H1 (cell line): ENCODE measurements at regions not wholly inside any gene's neighbourhood (a gene's known extent, or its start where the extent isn't known, plus 50 kb on each side); places are given as distances from the start of the nearest gene placed in this dataset.

Source experiments
- CTCF ChIA-PET: fragments of 300-600 bp; sonication (Branson Sonifier 250); formaldehyde crosslinking; loops from one replicate; lab custom pipeline; 2021; ENCODE audit not compliant: partially characterized antibody; lab: Charles Lee
- POLR2A ChIA-PET: fragments of 300-600 bp; sonication (Branson Sonifier 250); formaldehyde crosslinking; loops from one replicate; lab custom pipeline; 2021; ENCODE audit warnings: inconsistent platforms; ENCODE audit not compliant: partially characterized antibody; lab: Charles Lee
- DNase-seq, 2 experiments: peaks; one replicate each; pipeline versions ENCODE4 v3.0.0 to v3.0.0-alpha.2; 2010 to 2022; ENCODE audit warnings: low spot score in 2 of 2, low read depth in 1 of 2, mixed read lengths in 1 of 2
- FAIRE-seq: peaks from 2 replicates; lab custom pipeline; 2011; peaks lifted over from hg19 to GRCh38; lab: Jason Lieb, UNC
- H2AFZ ChIP-seq: 2 replicates; pipeline ENCODE4 v1.8.1; 2012; ENCODE audit warnings: low read length, inconsistent platforms
- H2AK5ac ChIP-seq: 2 replicates; pipeline ENCODE4 v1.6.1; 2013; ENCODE audit warnings: low read depth, low read length
- H2BK120ac ChIP-seq: replicated peaks from 2 replicates; pipeline ENCODE3; 2013; ENCODE audit warnings: low read depth, low read length, inconsistent platforms
- H2BK12ac ChIP-seq: 2 replicates; pipeline ENCODE4 v1.6.1; 2013; ENCODE audit warnings: low read depth, low read length
- H2BK15ac ChIP-seq: 2 replicates; pipeline ENCODE4 v1.6.1; 2013; ENCODE audit warnings: low read length
- H2BK20ac ChIP-seq: 2 replicates; pipeline ENCODE4 v1.6.1; 2013; ENCODE audit warnings: low read length
- H2BK5ac ChIP-seq: 2 replicates; pipeline ENCODE4 v1.6.1; 2013; ENCODE audit warnings: low read depth, low read length
- H3K14ac ChIP-seq: 2 replicates; pipeline ENCODE4 v1.6.1; 2013; ENCODE audit warnings: inconsistent platforms; ENCODE audit not compliant: insufficient read length
- H3K18ac ChIP-seq: 2 replicates; pipeline ENCODE4 v1.6.1; 2013; ENCODE audit warnings: low read length; ENCODE audit errors: extremely low read depth
- H3K23ac ChIP-seq: 2 replicates; pipeline ENCODE4 v1.6.1; 2013; ENCODE audit warnings: inconsistent platforms; ENCODE audit not compliant: insufficient read length
- H3K23me2 ChIP-seq: 2 replicates; pipeline ENCODE4 v1.6.1; 2013; ENCODE audit warnings: low read depth, low read length
- H3K27ac ChIP-seq: 2 replicates; pipeline ENCODE4 v1.6.1; 2011; ENCODE audit warnings: low read depth, low read length, inconsistent platforms
- H3K27me3 ChIP-seq, 4 experiments: replicated peaks in 1 of 4; 1 replicate in 1 of 4; 2 replicates in 3 of 4; pipeline versions ENCODE4 v1.6.1 to v1.8.1; 2011 to 2013; ENCODE audit warnings: low read length in 3 of 4, mild to moderate bottlenecking in 3 of 4, inconsistent platforms in 2 of 4, mixed read lengths in 2 of 4, moderate library complexity in 1 of 4; ENCODE audit not compliant: control insufficient read depth in 3 of 4, insufficient read depth in 3 of 4; ENCODE audit errors: extremely low read depth in 1 of 4
- H3K36me3 ChIP-seq, 4 experiments: 2 replicates each; pipeline versions ENCODE4 v1.6.1 to v1.8.1; 2011 to 2013; ENCODE audit warnings: mild to moderate bottlenecking in 4 of 4, low read length in 3 of 4, moderate library complexity in 2 of 4, control low read depth in 1 of 4, inconsistent platforms in 1 of 4; ENCODE audit not compliant: insufficient read depth in 4 of 4, control insufficient read depth in 2 of 4
- H3K4ac ChIP-seq: replicated peaks from 2 replicates; pipeline ENCODE3; 2013; ENCODE audit warnings: low read length, low read depth, mixed read lengths, inconsistent platforms; ENCODE audit not compliant: insufficient read length
- H3K4me1 ChIP-seq, 4 experiments: replicated peaks in 1 of 4; 1 replicate in 1 of 4; 2 replicates in 3 of 4; pipeline versions ENCODE4 v1.6.1 to v1.8.1; 2011 to 2013; ENCODE audit warnings: low read length in 3 of 4, inconsistent platforms in 2 of 4, mixed read lengths in 1 of 4; ENCODE audit not compliant: insufficient read depth in 4 of 4, control insufficient read depth in 3 of 4
- H3K4me2 ChIP-seq, 2 experiments: 2 replicates each; pipeline versions ENCODE4 v1.6.1 to v1.8.1; 2011 to 2013; ENCODE audit warnings: low read depth in 2 of 2, low read length in 2 of 2, control low read depth in 1 of 2, inconsistent platforms in 1 of 2, mild to moderate bottlenecking in 1 of 2; ENCODE audit not compliant: insufficient read depth in 1 of 2
- H3K4me3 ChIP-seq, 4 experiments: fragments of 200-600, 300-600 bp in 1 of 4; sonication (generic), shearing (Covaris generic), sonication (Bioruptor Twin) in 1 of 4; 2 replicates each; pipeline versions ENCODE4 v1.5.1 to v1.8.1; 2011 to 2016; ENCODE audit warnings: low read length in 4 of 4, low read depth in 3 of 4, control low read depth in 2 of 4, inconsistent platforms in 2 of 4, mild to moderate bottlenecking in 2 of 4, mixed read lengths in 1 of 4, moderate library complexity in 1 of 4; ENCODE audit not compliant: insufficient read depth in 2 of 4; ENCODE audit errors: extremely low read depth in 1 of 4
- H3K56ac ChIP-seq: replicated peaks from 2 replicates; pipeline ENCODE3; 2013; ENCODE audit warnings: low read depth, mild to moderate bottlenecking, mixed read lengths, low read length, inconsistent platforms; ENCODE audit not compliant: insufficient read length
- H3K79me1 ChIP-seq: 2 replicates; pipeline ENCODE4 v1.6.1; 2013; ENCODE audit warnings: low read depth, low read length, control low read depth
- H3K79me2 ChIP-seq, 2 experiments: 2 replicates each; pipeline versions ENCODE4 v1.6.1 to v1.8.1; 2012 to 2013; ENCODE audit warnings: low read length in 2 of 2, mild to moderate bottlenecking in 2 of 2, inconsistent platforms in 1 of 2; ENCODE audit not compliant: insufficient read depth in 2 of 2, control insufficient read depth in 1 of 2
- H3K9ac ChIP-seq, 4 experiments: replicated peaks in 1 of 4; 1 replicate in 1 of 4; 2 replicates in 3 of 4; pipeline versions ENCODE4 v1.6.1 to v1.8.1; 2011 to 2013; ENCODE audit warnings: low read depth in 3 of 4, low read length in 3 of 4, control low read depth in 2 of 4, mild to moderate bottlenecking in 2 of 4, moderate library complexity in 2 of 4, inconsistent platforms in 1 of 4; ENCODE audit errors: extremely low read depth in 1 of 4
- H3K9me3 ChIP-seq, 2 experiments: 2 replicates each; pipeline versions ENCODE4 v1.6.1 to v1.8.1; 2012 to 2013; ENCODE audit warnings: mild to moderate bottlenecking in 2 of 2, moderate library complexity in 2 of 2, control low read depth in 1 of 2, inconsistent platforms in 1 of 2, low read depth in 1 of 2, low read length in 1 of 2, mixed read lengths in 1 of 2; ENCODE audit not compliant: insufficient read depth in 2 of 2
- H4K20me1 ChIP-seq, 2 experiments: replicated peaks in 1 of 2; 2 replicates each; pipeline versions ENCODE3 to v1.8.1; 2011 to 2013; ENCODE audit warnings: inconsistent platforms in 2 of 2, low read length in 2 of 2, mild to moderate bottlenecking in 1 of 2; ENCODE audit not compliant: insufficient read depth in 2 of 2, control insufficient read depth in 1 of 2
- H4K5ac ChIP-seq: 2 replicates; pipeline ENCODE4 v1.6.1; 2013; ENCODE audit warnings: low read length, low read depth, mixed read lengths, inconsistent platforms; ENCODE audit not compliant: insufficient read length
- H4K8ac ChIP-seq: 2 replicates; pipeline ENCODE4 v1.8.0; 2013; ENCODE audit warnings: mild to moderate bottlenecking, moderate library complexity, low read length, inconsistent platforms; ENCODE audit not compliant: insufficient read depth; ENCODE audit errors: extremely low read depth
- H4K91ac ChIP-seq: replicated peaks from 2 replicates; pipeline ENCODE3; 2013; ENCODE audit warnings: low read length, mixed read lengths, inconsistent platforms; ENCODE audit not compliant: insufficient read length
- ASH2L ChIP-seq: fragments of 200-600, 300-600 bp; sonication (generic); IDR thresholded peaks from one replicate; pipeline ENCODE4 v1.7.1; 2017; ENCODE audit warnings: low read length
- CTCF ChIP-seq, 3 experiments: IDR thresholded peaks; 1 replicate in 2 of 3; 2 replicates in 1 of 3; pipeline versions ENCODE4 v1.5.1 to v1.6.1; 2011; ENCODE audit warnings: low read length in 3 of 3, mild to moderate bottlenecking in 3 of 3, inconsistent platforms in 2 of 3, low read depth in 1 of 3, moderate library complexity in 1 of 3; ENCODE audit not compliant: insufficient read depth in 1 of 3; ENCODE audit errors: control extremely low read depth in 1 of 3
- EZH2 ChIP-seq: fragments of 200-600 bp; sonication (generic); IDR thresholded peaks from 2 replicates; pipeline ENCODE4 v1.7.1; 2012; ENCODE audit warnings: low read depth, mild to moderate bottlenecking, moderate library complexity, low read length, inconsistent platforms; ENCODE audit not compliant: severe bottlenecking
- FOSL1 ChIP-seq: IDR thresholded peaks from 2 replicates; pipeline ENCODE4 v1.6.1; 2011; ENCODE audit warnings: mild to moderate bottlenecking, low read depth, low read length, moderate library complexity; ENCODE audit not compliant: insufficient read depth
- JUND ChIP-seq: IDR thresholded peaks from 2 replicates; pipeline ENCODE4 v1.6.1; 2011; ENCODE audit warnings: mild to moderate bottlenecking, improper control_type of control experiment, low read length
- NANOG ChIP-seq: IDR thresholded peaks from 2 replicates; pipeline ENCODE4 v1.6.1; 2011; ENCODE audit warnings: low read length, low read depth, mild to moderate bottlenecking, inconsistent platforms; ENCODE audit not compliant: insufficient read depth, poor library complexity, severe bottlenecking
- POLR2A ChIP-seq, 2 experiments: IDR thresholded peaks; 1 replicate in 1 of 2; 2 replicates in 1 of 2; pipeline ENCODE4 v1.6.1; 2011; ENCODE audit warnings: low read depth in 2 of 2, low read length in 2 of 2, mild to moderate bottlenecking in 2 of 2; ENCODE audit errors: control extremely low read depth in 1 of 2
- RNF2 ChIP-seq: fragments of 200-900, 300-1000 bp; sonication (generic); IDR thresholded peaks from 2 replicates; pipeline ENCODE4 v1.7.1; 2016; ENCODE audit warnings: borderline replicate concordance, low read depth, mild to moderate bottlenecking, antibody characterized with exemption, low read length; ENCODE audit not compliant: poor library complexity, severe bottlenecking; ENCODE audit errors: missing control alignments
- RXRA ChIP-seq: IDR thresholded peaks from 2 replicates; pipeline ENCODE4 v1.6.1; 2011; ENCODE audit warnings: low read depth, mild to moderate bottlenecking, low read length, moderate library complexity; ENCODE audit not compliant: insufficient read depth
- SRF ChIP-seq: IDR thresholded peaks from 2 replicates; pipeline ENCODE4 v1.6.1; 2011; ENCODE audit warnings: mild to moderate bottlenecking, low read depth, low read length, moderate library complexity
- TBP ChIP-seq: IDR thresholded peaks from 2 replicates; pipeline ENCODE4 v1.6.1; 2011; ENCODE audit warnings: low read depth, low read length, improper control_type of control experiment
- TEAD4 ChIP-seq: IDR thresholded peaks from 2 replicates; pipeline ENCODE4 v1.6.1; 2012; ENCODE audit warnings: low read depth, low read length, inconsistent platforms, mixed read lengths
- ZNF274 ChIP-seq: IDR thresholded peaks from 2 replicates; pipeline ENCODE4 v1.7.0; 2012; ENCODE audit warnings: low read length, borderline replicate concordance; ENCODE audit errors: extremely low read depth
- whole genome bisulfite sequencing, 2 experiments: shearing (Covaris generic) in 1 of 2; methylation state at CpG; one replicate each; pipeline versions ENCODE4 v1.1.6 to v1.1.7; 2013 to 2015; ENCODE audit warnings: low lambda C conversion rate in 2 of 2, mixed read lengths in 2 of 2, inconsistent platforms in 1 of 2, low coverage in 1 of 2, missing lambda C conversion rate in 1 of 2; ENCODE audit not compliant: insufficient replicate concordance in 2 of 2, insufficient coverage in 1 of 2, insufficient read length in 1 of 2; ENCODE audit errors: extremely low coverage in 1 of 2, missing lambda C conversion rate in 1 of 2; 5-methylcytosine and 5-hydroxymethylcytosine counted together

- H3K4me3 ChIP-seq: no peak overlapping the region
- H2BK20ac ChIP-seq: no peak overlapping the region
- no peak overlapping the region for H3K4me2 ChIP-seq
- no peaks in the 10 kb centered on the region for H3K4me1 ChIP-seq
- ChIA-PET POLR2A (no interaction called here), CTCF (no interaction called here)
- H3K9me3 ChIP-seq: no peaks in the 10 kb centered on the region
- no peak overlapping the region for H3K14ac ChIP-seq
- no peak overlapping the region for H3K18ac ChIP-seq
- H4K8ac ChIP-seq: no peak overlapping the region
- no peak overlapping the region for H3K9ac ChIP-seq
- H2AFZ ChIP-seq: no peak overlapping the region
- H4K20me1 ChIP-seq: no peaks in the 10 kb centered on the region
- DNase-seq (no peak), FAIRE-seq (no peak)
- H4K91ac ChIP-seq: no peak overlapping the region
- no peaks in the 10 kb centered on the region for H3K23me2 ChIP-seq
- H3K79me2 ChIP-seq: no peaks in the 10 kb centered on the region
- no peak overlapping the region for H2BK5ac ChIP-seq
- H2BK12ac ChIP-seq: no peak overlapping the region
- no peak overlapping the region for H4K5ac ChIP-seq
- no peak overlapping the region for H2AK5ac ChIP-seq
- H2BK120ac ChIP-seq: no peak overlapping the region
- H3K27ac ChIP-seq: no peak overlapping the region
- H3K27me3 ChIP-seq: no peaks in the 10 kb centered on the region
- WGBS, 2 experiments: 100% methylated on average over 1 of the region's 1 CpG; no CpG with 5 or more reads in 1 of the 2 experiments
- no peak overlapping the region for H3K56ac ChIP-seq
- H2BK15ac ChIP-seq: no peak overlapping the region
- no peak overlapping the region for H3K23ac ChIP-seq
- H3K4ac ChIP-seq: no peak overlapping the region
- H3K79me1 ChIP-seq: no peaks in the 10 kb centered on the region
- H3K36me3 ChIP-seq: no peaks in the 10 kb centered on the region
- TF ChIP-seq ASH2L: no peak
- TF ChIP-seq CTCF (IDR thresholded peaks at IDR 0.05; ENCODE audit: control extremely low read depth in 1 of 3, insufficient read depth in 1 of 3, low read depth in 1 of 3, low read length in 3 of 3): no peak
- no peak for TF ChIP-seq FOSL1
- no peak for TF ChIP-seq TEAD4
- TF ChIP-seq POLR2A (IDR thresholded peaks at IDR 0.05; ENCODE audit: control extremely low read depth in 1 of 2, low read depth in 2 of 2, low read length in 2 of 2): no peak
- no peak for TF ChIP-seq RXRA
- no peak for TF ChIP-seq RNF2
- no peak for TF ChIP-seq TBP
- no peak for TF ChIP-seq ZNF274
- no peak for TF ChIP-seq EZH2
- no peak for TF ChIP-seq JUND
- no peak for TF ChIP-seq NANOG
- no peak for TF ChIP-seq SRF
These were observed 1192.7 kb downstream of the KCNT2 start for GRCh38 chr1:195415584-195415983.
